ENCODE measurements at regions not wholly inside any gene's neighbourhood (a gene's known extent, or its start where the extent isn't known, plus 50 kb on each side); places are given as distances from the start of the nearest gene placed in this dataset.

- no peak overlapping the region for H3K4me3 Mint-ChIP-seq
- DNase-seq (ENCODE audit: low spot score) = no peak
- H3K36me3 Mint-ChIP-seq (ENCODE audit: low read depth) = no peaks in the 10 kb centered on the region
- no peaks in the 10 kb centered on the region for H3K27me3 Mint-ChIP-seq (ENCODE audit: low read depth)
- no peak overlapping the region for H3K27ac Mint-ChIP-seq
- no peaks in the 10 kb centered on the region for H3K4me1 Mint-ChIP-seq (ENCODE audit: low read depth)
- H3K9me3 Mint-ChIP-seq = peaks cover 31% of the 10 kb centered on the region
These were observed 2118.8 kb upstream of the WWC1 start for GRCh38 chr5:166172597-166172996.

GRCh38 chr5:166178411-166179080, 2112.9 kb upstream of the WWC1 start:
- Mint-ChIP-seq H3K9me3 (peaks cover 39% of the 10 kb centered on the region), H3K27ac (no peak overlapping the region), H3K4me1 (ENCODE audit: low read depth) (no peaks in the 10 kb centered on the region), H3K4me3 (no peak overlapping the region), H3K27me3 (ENCODE audit: low read depth) (no peaks in the 10 kb centered on the region), H3K36me3 (ENCODE audit: low read depth) (no peaks in the 10 kb centered on the region)
- no peak for DNase-seq (ENCODE audit: low spot score)

DNA sequence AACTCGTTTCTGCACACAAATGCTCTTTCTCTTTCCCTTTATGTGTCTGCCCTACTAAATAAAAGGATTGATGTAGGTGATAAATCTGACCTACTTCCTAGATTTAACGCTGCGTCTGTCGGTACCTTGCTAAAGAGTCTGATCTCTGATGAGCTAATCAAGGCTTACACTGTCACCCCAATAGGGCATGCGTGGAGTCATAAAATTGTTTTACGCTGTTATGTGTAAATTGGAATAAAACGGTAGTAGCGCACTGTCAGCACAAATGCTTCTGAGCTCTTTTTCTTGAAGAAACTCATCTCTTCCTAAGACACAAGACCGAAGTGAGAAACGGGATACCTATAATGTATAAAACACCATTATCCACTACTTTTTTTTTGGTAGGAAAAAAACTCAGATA, 2106.3 kb upstream of the WWC1 start:
- Mint-ChIP-seq H3K4me3 (no peak overlapping the region), H3K27me3 (ENCODE audit: low read depth) (no peaks in the 10 kb centered on the region), H3K36me3 (ENCODE audit: low read depth) (no peaks in the 10 kb centered on the region)

GRCh38 chr5:166188501-166189325, 2102.7 kb upstream of the WWC1 start:
- Mint-ChIP-seq H3K27ac (no peak overlapping the region), H3K4me1 (ENCODE audit: low read depth) (no peaks in the 10 kb centered on the region), H3K36me3 (ENCODE audit: low read depth) (no peaks in the 10 kb centered on the region)

More for the DNA sequence above, 2106.3 kb upstream of the WWC1 start:
- Mint-ChIP-seq H3K4me1 (ENCODE audit: low read depth) (no peaks in the 10 kb centered on the region), H3K9me3 (peaks cover 30% of the 10 kb centered on the region), H3K27ac (no peak overlapping the region)
- DNase-seq (ENCODE audit: low spot score) = no peak

DNA sequence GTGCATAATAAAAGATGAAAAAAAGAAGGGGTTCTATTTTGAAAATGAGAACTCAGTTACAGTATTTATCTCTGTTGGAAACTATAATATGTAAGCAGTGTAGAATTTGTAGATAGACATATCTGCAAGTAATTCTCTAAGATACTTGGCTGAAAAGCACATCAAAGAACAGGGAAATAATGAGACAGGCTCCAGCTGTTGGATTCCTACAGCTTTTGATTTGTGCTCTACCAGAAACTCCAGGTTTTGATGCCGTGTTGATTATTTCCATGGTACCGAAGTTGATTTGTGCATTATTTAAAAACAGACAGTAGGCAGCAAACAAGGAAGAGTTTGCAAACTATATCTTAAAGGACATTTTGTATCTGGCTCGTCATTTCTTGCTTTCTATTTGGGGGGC, 2098.7 kb upstream of the WWC1 start:
- H3K27ac Mint-ChIP-seq = no peak overlapping the region
- DNase-seq (ENCODE audit: low spot score) = no peak
- H3K4me3 Mint-ChIP-seq = no peak overlapping the region
- peaks cover 36% of the 10 kb centered on the region for H3K9me3 Mint-ChIP-seq
- H3K4me1 Mint-ChIP-seq (ENCODE audit: low read depth) = no peaks in the 10 kb centered on the region
- H3K27me3 Mint-ChIP-seq (ENCODE audit: low read depth) = no peaks in the 10 kb centered on the region
- no peaks in the 10 kb centered on the region for H3K36me3 Mint-ChIP-seq (ENCODE audit: low read depth)

More at GRCh38 chr5:166188501-166189325, 2102.7 kb upstream of the WWC1 start:
- Mint-ChIP-seq H3K4me3 (no peak overlapping the region), H3K27me3 (ENCODE audit: low read depth) (no peaks in the 10 kb centered on the region), H3K9me3 (peaks cover 31% of the 10 kb centered on the region)
- DNase-seq (ENCODE audit: low spot score) = no peak

DNA sequence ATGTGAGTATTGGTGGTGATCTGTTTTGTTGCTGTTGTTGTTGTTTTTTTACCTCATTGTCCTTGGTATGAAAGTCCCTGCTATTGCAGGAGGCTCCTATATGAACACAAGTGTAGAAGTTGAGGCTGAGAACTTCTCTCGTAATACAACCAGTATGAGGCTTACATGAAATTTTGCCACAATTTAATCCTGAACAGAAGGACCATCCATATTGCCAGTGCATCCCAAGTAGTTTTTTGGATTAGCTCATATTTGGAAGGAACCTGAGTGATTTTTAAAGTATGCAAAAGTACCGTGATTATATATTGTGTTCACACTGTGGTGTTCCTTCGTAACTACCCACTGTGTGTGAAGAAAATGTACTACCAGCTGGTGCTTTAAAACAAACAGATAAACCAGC, 2095.5 kb upstream of the WWC1 start:
- no peak overlapping the region for H3K27ac Mint-ChIP-seq
- no peaks in the 10 kb centered on the region for H3K27me3 Mint-ChIP-seq (ENCODE audit: low read depth)
- no peak overlapping the region for H3K4me3 Mint-ChIP-seq
- peaks cover 30% of the 10 kb centered on the region for H3K9me3 Mint-ChIP-seq
- no peaks in the 10 kb centered on the region for H3K4me1 Mint-ChIP-seq (ENCODE audit: low read depth)
- no peak for DNase-seq (ENCODE audit: low spot score)
- no peaks in the 10 kb centered on the region for H3K36me3 Mint-ChIP-seq (ENCODE audit: low read depth)

DNA sequence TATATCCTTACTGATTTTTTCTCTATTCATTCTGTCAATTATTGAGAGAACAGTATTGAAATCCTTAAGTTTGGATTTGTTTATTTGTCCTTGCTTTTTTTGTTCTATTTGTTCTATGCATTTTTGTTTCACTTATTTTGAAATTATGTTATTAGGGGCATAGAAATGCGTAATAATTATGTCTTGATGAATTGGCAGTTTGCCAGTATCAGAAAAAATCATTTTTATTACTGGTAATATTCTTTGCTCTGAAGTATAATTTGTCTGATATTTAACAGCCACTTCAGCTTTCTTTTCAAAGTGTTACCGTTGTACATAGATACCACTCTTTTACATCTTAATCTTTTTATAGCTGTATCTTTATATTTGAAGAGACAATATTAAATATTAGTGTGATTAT, 2090.9 kb upstream of the WWC1 start:
- Mint-ChIP-seq H3K27me3 (ENCODE audit: low read depth) (no peaks in the 10 kb centered on the region), H3K4me3 (no peak overlapping the region), H3K27ac (no peak overlapping the region), H3K4me1 (ENCODE audit: low read depth) (no peaks in the 10 kb centered on the region), H3K9me3 (peaks cover 39% of the 10 kb centered on the region), H3K36me3 (ENCODE audit: low read depth) (no peaks in the 10 kb centered on the region)
- no peak for DNase-seq (ENCODE audit: low spot score)

- peaks cover 17% of the 10 kb centered on the region for H3K9me3 Mint-ChIP-seq
- H3K27ac Mint-ChIP-seq = no peak overlapping the region
- no peaks in the 10 kb centered on the region for H3K4me1 Mint-ChIP-seq (ENCODE audit: low read depth)
- no peaks in the 10 kb centered on the region for H3K27me3 Mint-ChIP-seq (ENCODE audit: low read depth)
- H3K4me3 Mint-ChIP-seq = no peak overlapping the region
- no peaks in the 10 kb centered on the region for H3K36me3 Mint-ChIP-seq (ENCODE audit: low read depth)
- DNase-seq (ENCODE audit: low spot score) = no peak
These were observed 2079.8 kb upstream of the WWC1 start for GRCh38 chr5:166211640-166212039.

GRCh38 chr5:166236327-166236726, 2055.1 kb upstream of the WWC1 start:
- Mint-ChIP-seq H3K27me3 (ENCODE audit: low read depth) (no peaks in the 10 kb centered on the region), H3K4me3 (no peak overlapping the region), H3K27ac (no peak overlapping the region), H3K4me1 (ENCODE audit: low read depth) (no peaks in the 10 kb centered on the region), H3K36me3 (ENCODE audit: low read depth) (no peaks in the 10 kb centered on the region), H3K9me3 (peaks cover 46% of the 10 kb centered on the region)
- DNase-seq (ENCODE audit: low spot score) = no peak

DNA sequence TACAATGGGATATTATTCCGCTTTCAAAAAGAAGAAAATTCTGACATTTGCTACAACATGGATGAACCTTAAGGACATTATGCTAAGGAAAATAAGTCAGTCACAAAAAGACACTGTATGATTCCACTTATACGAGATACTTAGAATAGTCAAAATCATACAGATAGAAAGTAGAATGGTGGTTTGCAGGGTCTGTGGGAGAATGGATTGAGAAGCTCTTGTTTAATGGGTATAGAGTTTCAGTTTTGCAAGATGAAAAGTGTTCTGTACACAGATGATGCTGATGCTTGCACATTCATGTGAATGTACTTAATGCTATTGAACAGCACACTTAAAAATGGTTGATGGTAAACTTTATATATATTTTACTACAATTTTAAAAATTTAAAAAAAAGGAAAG, 2050.7 kb upstream of the WWC1 start:
- H3K27me3 Mint-ChIP-seq (ENCODE audit: low read depth) = no peaks in the 10 kb centered on the region
- no peaks in the 10 kb centered on the region for H3K4me1 Mint-ChIP-seq (ENCODE audit: low read depth)
- no peak overlapping the region for H3K27ac Mint-ChIP-seq
- no peak overlapping the region for H3K4me3 Mint-ChIP-seq
- no peak for DNase-seq (ENCODE audit: low spot score)
- no peaks in the 10 kb centered on the region for H3K36me3 Mint-ChIP-seq (ENCODE audit: low read depth)
- H3K9me3 Mint-ChIP-seq = peaks cover 44% of the 10 kb centered on the region

- no peak overlapping the region for H3K4me3 Mint-ChIP-seq
- H3K4me1 Mint-ChIP-seq (ENCODE audit: low read depth) = no peaks in the 10 kb centered on the region
- no peaks in the 10 kb centered on the region for H3K36me3 Mint-ChIP-seq (ENCODE audit: low read depth)
- DNase-seq (ENCODE audit: low spot score) = no peak
- H3K27ac Mint-ChIP-seq = no peak overlapping the region
- peaks cover 45% of the 10 kb centered on the region for H3K9me3 Mint-ChIP-seq
- no peaks in the 10 kb centered on the region for H3K27me3 Mint-ChIP-seq (ENCODE audit: low read depth)
These were observed 2045.9 kb upstream of the WWC1 start for GRCh38 chr5:166245556-166245955.

DNA sequence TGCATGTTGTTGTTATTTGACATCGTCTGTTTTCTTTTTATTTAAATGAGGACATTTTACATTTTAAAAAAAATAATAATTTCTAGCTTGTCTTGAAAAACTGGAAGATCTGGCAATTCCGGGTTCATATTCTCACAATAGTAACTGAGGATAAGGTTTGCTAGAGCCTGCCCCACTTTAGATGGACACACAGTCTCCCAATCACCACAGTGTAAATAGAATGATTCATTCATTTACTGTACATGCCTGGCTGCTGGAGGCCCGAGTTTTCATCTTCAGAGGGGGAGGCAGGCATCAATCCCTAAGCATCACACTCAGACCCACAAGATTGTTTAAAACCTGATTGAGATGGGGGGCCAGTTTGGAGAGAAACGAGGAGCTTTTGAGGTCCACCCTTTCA, 2039.7 kb upstream of the WWC1 start:
- Mint-ChIP-seq H3K27me3 (ENCODE audit: low read depth) (no peaks in the 10 kb centered on the region), H3K4me1 (ENCODE audit: low read depth) (no peaks in the 10 kb centered on the region), H3K9me3 (peaks cover 39% of the 10 kb centered on the region), H3K4me3 (no peak overlapping the region), H3K27ac (no peak overlapping the region), H3K36me3 (ENCODE audit: low read depth) (no peaks in the 10 kb centered on the region)
- DNase-seq (ENCODE audit: low spot score) = no peak

GRCh38 chr5:166257661-166258060, 2033.8 kb upstream of the WWC1 start:
- H3K27ac Mint-ChIP-seq = no peak overlapping the region
- H3K27me3 Mint-ChIP-seq (ENCODE audit: low read depth) = no peaks in the 10 kb centered on the region
- peaks cover 40% of the 10 kb centered on the region for H3K9me3 Mint-ChIP-seq
- no peak for DNase-seq (ENCODE audit: low spot score)
- H3K4me1 Mint-ChIP-seq (ENCODE audit: low read depth) = no peaks in the 10 kb centered on the region
- H3K4me3 Mint-ChIP-seq = no peak overlapping the region
- no peaks in the 10 kb centered on the region for H3K36me3 Mint-ChIP-seq (ENCODE audit: low read depth)

GRCh38 chr5:166262395-166262794, 2029.0 kb upstream of the WWC1 start:
- DNase-seq (ENCODE audit: low spot score) = no peak
- Mint-ChIP-seq H3K4me1 (ENCODE audit: low read depth) (no peaks in the 10 kb centered on the region), H3K9me3 (peaks cover 38% of the 10 kb centered on the region), H3K27ac (no peak overlapping the region), H3K4me3 (no peak overlapping the region), H3K36me3 (ENCODE audit: low read depth) (no peaks in the 10 kb centered on the region), H3K27me3 (ENCODE audit: low read depth) (no peaks in the 10 kb centered on the region)
